ENCODE measurements at regions not wholly inside any gene's neighbourhood (a gene's known extent, or its start where the extent isn't known, plus 50 kb on each side); places are given as distances from the start of the nearest gene placed in this dataset.

GRCh38 chr3:150273396-150273795, 134.7 kb upstream of the TSC22D2 start:
- 97% methylated on average over 2 of the region's 2 CpGs; no CpG with 5 or more reads in 1 of the 2 experiments for WGBS, 2 experiments (ENCODE audit: extremely low coverage in 1 of 2, insufficient coverage in 1 of 2, insufficient read length in 1 of 2, insufficient replicate concordance in 2 of 2, low coverage in 1 of 2, low lambda C conversion rate in 2 of 2, missing lambda C conversion rate in 1 of 2)
- H3K4me2 ChIP-seq (ENCODE audit: insufficient read depth in 1 of 2, low read depth in 2 of 2, low read length in 2 of 2): no peak overlapping the region
- ChIA-PET POLR2A (ENCODE audit: partially characterized antibody) (interaction anchor here (0.9 to 1.0 kb wide), 2 partner anchors 162 to 265 kb away, joined by 3 to 4 read pairs; no protein-coding TSS in a partner anchor), CTCF (ENCODE audit: partially characterized antibody) (interaction anchor here (1.0 to 3.0 kb wide), 3 partner anchors 14 to 33 kb away, joined by 3 to 16 read pairs (median 4); no protein-coding TSS in a partner anchor)
- H3K18ac ChIP-seq (ENCODE audit: extremely low read depth, low read length): no peak overlapping the region
- H3K36me3 ChIP-seq (ENCODE audit: control insufficient read depth in 2 of 4, insufficient read depth in 4 of 4, low read length in 3 of 4): no peaks in the 10 kb centered on the region
- no peak overlapping the region for H2BK5ac ChIP-seq (ENCODE audit: low read depth, low read length)
- no peak overlapping the region for H3K23ac ChIP-seq (ENCODE audit: insufficient read length)
- H2AK5ac ChIP-seq (ENCODE audit: low read depth, low read length): no peak overlapping the region
- no peak overlapping the region for H2AFZ ChIP-seq (ENCODE audit: low read length)
- no peak overlapping the region for H2BK20ac ChIP-seq (ENCODE audit: low read length)
- no peak overlapping the region for H3K14ac ChIP-seq (ENCODE audit: insufficient read length)
- H4K8ac ChIP-seq (ENCODE audit: extremely low read depth, insufficient read depth, low read length): no peak overlapping the region
- H3K23me2 ChIP-seq (ENCODE audit: low read depth, low read length): no peaks in the 10 kb centered on the region
- H3K4me1 ChIP-seq (replicated peaks in 1 of 4; ENCODE audit: control insufficient read depth in 3 of 4, insufficient read depth in 4 of 4, low read length in 3 of 4): peaks cover 0 to 3% (median 0%) of the 10 kb centered on the region in 4 experiments; a peak in 1 of 7 replicates
- peak overlapping the region; percentile 62 for H3K56ac ChIP-seq (replicated peaks; ENCODE audit: insufficient read length, low read depth, low read length)
- TF ChIP-seq BCL11A (IDR thresholded peaks at IDR 0.05; ENCODE audit: low read depth in 2 of 2, low read length in 2 of 2) (no peak), RAD21 (IDR thresholded peaks at IDR 0.05 in 1 of 2, conservative IDR thresholded peaks at IDR 0.05 in 1 of 2; ENCODE audit: low read depth in 2 of 2, low read length in 2 of 2) (no peak), CTBP2 (IDR thresholded peaks at IDR 0.05; ENCODE audit: borderline replicate concordance, insufficient read depth, insufficient read length, low read length) (no peak), YY1 (IDR thresholded peaks at IDR 0.05; ENCODE audit: low read depth, low read length) (no peak), SP2 (IDR thresholded peaks at IDR 0.05; ENCODE audit: low read length) (no peak), EGR1 (IDR thresholded peaks at IDR 0.05; ENCODE audit: borderline replicate concordance, low read depth, low read length) (no peak), SIN3A (conservative IDR thresholded peaks at IDR 0.05 in 1 of 2, IDR thresholded peaks at IDR 0.05 in 1 of 2; ENCODE audit: low read depth in 1 of 2, low read length in 2 of 2) (no peak), SIX5 (IDR thresholded peaks at IDR 0.05; ENCODE audit: low read depth, low read length) (no peak), RFX5 (IDR thresholded peaks at IDR 0.05; ENCODE audit: borderline replicate concordance, low read depth, low read length) (no peak), ATF2 (IDR thresholded peaks at IDR 0.05; ENCODE audit: low read length) (no peak), GABPA (IDR thresholded peaks at IDR 0.05; ENCODE audit: borderline replicate concordance, insufficient read depth, low read length) (no peak)
- H4K20me1 ChIP-seq (replicated peaks in 1 of 2; ENCODE audit: control insufficient read depth in 1 of 2, insufficient read depth in 2 of 2, low read length in 2 of 2): no peaks in the 10 kb centered on the region
- H3K4ac ChIP-seq (replicated peaks; ENCODE audit: insufficient read length, low read depth, low read length): no peak overlapping the region
- no peaks in the 10 kb centered on the region for H3K79me2 ChIP-seq (ENCODE audit: control insufficient read depth in 1 of 2, insufficient read depth in 2 of 2, low read length in 2 of 2)
- H2BK15ac ChIP-seq (ENCODE audit: low read length): no peak overlapping the region
- no peaks in the 10 kb centered on the region for H3K27me3 ChIP-seq (replicated peaks in 1 of 4; ENCODE audit: control insufficient read depth in 3 of 4, extremely low read depth in 1 of 4, insufficient read depth in 3 of 4, low read length in 3 of 4)
- H4K91ac ChIP-seq (replicated peaks; ENCODE audit: insufficient read length, low read length): no peak overlapping the region
- no peak overlapping the region for H2BK12ac ChIP-seq (ENCODE audit: low read depth, low read length)
- DNase-seq (ENCODE audit: low read depth in 1 of 2, low spot score in 2 of 2) (no peak), FAIRE-seq (no peak)
- no peak overlapping the region for H3K27ac ChIP-seq (ENCODE audit: low read depth, low read length)
- H4K5ac ChIP-seq (ENCODE audit: insufficient read length, low read depth, low read length): no peak overlapping the region
- no peak overlapping the region for H3K9ac ChIP-seq (replicated peaks in 1 of 4; ENCODE audit: extremely low read depth in 1 of 4, low read depth in 3 of 4, low read length in 3 of 4)
- no peaks in the 10 kb centered on the region for H3K9me3 ChIP-seq (ENCODE audit: insufficient read depth in 2 of 2, low read depth in 1 of 2, low read length in 1 of 2)
- no peak overlapping the region for H2BK120ac ChIP-seq (replicated peaks; ENCODE audit: low read depth, low read length)
- H3K4me3 ChIP-seq (ENCODE audit: extremely low read depth in 1 of 4, insufficient read depth in 2 of 4, low read depth in 3 of 4, low read length in 4 of 4): no peak overlapping the region
- H3K79me1 ChIP-seq (ENCODE audit: low read depth, low read length): no peaks in the 10 kb centered on the region
